ENCODE measurements at regions not wholly inside any gene's neighbourhood (a gene's known extent, or its start where the extent isn't known, plus 50 kb on each side); places are given as distances from the start of the nearest gene placed in this dataset.
"Not testable (repeated sequence)": the region's sequence is repeated elsewhere in the genome, so short reads cannot be mapped to it uniquely, and the experiment has no call there.

DNA sequence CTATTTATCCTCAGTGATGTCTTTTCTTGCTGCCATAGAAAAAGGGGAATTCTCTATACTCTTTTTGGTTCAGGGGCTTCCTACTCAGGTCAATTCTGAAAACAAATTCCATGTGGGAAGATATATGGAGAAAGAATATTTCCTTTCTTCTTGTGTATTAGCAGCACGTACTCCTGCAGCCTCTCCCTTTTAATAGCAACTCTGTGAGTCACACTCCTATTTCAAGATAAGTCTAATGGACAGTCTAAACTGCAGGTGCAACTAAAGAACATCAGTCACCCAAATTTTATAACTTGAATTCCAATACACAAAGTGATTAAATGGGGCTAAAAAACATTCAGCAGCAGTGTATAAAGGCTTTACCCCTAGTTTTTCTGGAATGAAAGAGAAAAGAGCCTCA is 942.2 kb downstream of the CNTNAP5 start:
- no peak for DNase-seq (ENCODE audit: low read depth, low spot score)
- no peak overlapping the region for H3K4me3 ChIP-seq (ENCODE audit: low read length)

GRCh38 chr2:124970030-124970429 is 944.9 kb downstream of the CNTNAP5 start:
- no peak overlapping the region for H3K4me3 ChIP-seq (ENCODE audit: low read length)
- DNase-seq (ENCODE audit: low read depth, low spot score), result no peak

- no peak for DNase-seq (ENCODE audit: low read depth, low spot score)
- H3K4me3 ChIP-seq (ENCODE audit: low read length), result no peak overlapping the region
Observed at GRCh38 chr2:124973396-124973795, 948.3 kb downstream of the CNTNAP5 start.

- DNase-seq (ENCODE audit: low read depth, low spot score), result no peak
- H3K4me3 ChIP-seq (ENCODE audit: low read length), result no peak overlapping the region
Observed at GRCh38 chr2:124975224-124975623, 950.1 kb downstream of the CNTNAP5 start.

- no peak for DNase-seq (ENCODE audit: low read depth, low spot score)
- no peak overlapping the region for H3K4me3 ChIP-seq (ENCODE audit: low read length)
Observed at GRCh38 chr2:124975648-124976047, 950.6 kb downstream of the CNTNAP5 start.

- no peak overlapping the region for H3K4me3 ChIP-seq (ENCODE audit: low read length)
- DNase-seq (ENCODE audit: low read depth, low spot score), result no peak
Observed at GRCh38 chr2:124978597-124978996, 953.5 kb downstream of the CNTNAP5 start.

DNA sequence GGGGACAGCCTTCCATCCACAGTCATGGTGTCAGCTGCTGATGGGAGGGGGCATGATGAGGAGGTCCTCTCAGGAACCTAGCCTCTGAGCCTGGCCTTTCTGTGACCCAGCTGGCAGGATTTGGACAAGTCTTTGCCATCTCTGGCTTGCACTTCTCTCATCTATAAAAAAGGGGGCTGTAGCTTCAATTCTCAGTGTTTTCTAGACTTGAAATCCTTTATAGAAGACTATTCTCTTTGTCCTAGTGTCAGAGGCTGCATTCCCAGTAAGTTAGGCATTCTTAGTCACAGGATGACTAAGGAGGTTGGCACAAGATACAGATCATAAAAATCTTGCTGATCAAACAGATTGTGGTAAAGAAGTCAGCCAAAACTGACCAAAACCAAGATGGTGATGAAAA is 958.5 kb downstream of the CNTNAP5 start:
- DNase-seq (ENCODE audit: low read depth, low spot score), result no peak
- H3K4me3 ChIP-seq (ENCODE audit: low read length), result no peak overlapping the region

- no peak overlapping the region for H3K4me3 ChIP-seq (ENCODE audit: low read length)
- no peak for DNase-seq (ENCODE audit: low read depth, low spot score)
Observed at GRCh38 chr2:124985270-124985669, 960.2 kb downstream of the CNTNAP5 start.

DNA sequence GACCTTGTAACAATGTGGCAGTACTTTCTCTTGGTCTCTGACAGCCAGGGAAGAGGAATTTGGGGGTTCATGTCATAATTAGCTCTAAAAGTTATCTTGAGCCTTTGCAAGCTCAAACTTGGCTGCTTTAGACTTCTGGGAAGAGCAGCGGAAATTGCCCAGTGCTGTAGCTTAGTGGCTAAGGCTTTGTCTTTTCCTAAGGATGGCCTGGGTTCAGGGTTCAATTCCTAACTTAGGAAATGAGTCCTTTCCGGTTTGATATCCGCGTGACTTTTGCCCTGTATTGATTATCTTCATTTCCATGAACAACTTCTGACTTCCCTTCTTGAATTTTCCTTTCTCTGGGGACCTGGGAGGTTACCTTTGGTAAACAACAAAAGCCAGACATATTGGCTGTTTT is 961.0 kb downstream of the CNTNAP5 start:
- DNase-seq (ENCODE audit: low read depth, low spot score), result no peak
- H3K4me3 ChIP-seq (ENCODE audit: low read length), result no peak overlapping the region

DNA sequence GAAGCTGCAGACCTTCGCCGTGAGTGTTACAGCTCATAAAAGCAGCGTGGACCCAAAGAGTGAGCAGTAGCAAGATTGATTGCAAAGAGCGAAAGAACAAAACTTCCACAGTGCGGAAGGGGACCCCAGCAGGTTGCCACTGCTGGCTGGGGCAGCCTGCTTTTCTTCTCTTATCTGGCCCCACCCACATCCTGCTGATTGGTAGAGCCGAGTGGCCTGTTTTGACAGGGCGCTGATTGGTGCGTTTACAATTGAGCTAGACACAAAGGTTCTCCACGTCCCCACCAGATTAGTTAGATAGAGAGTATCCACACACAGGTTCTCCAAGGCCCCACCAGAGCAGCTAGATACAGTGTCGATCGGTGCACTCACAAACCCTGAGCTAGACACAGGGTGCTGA is 961.8 kb downstream of the CNTNAP5 start:
- H3K4me3 ChIP-seq (ENCODE audit: low read length); DNase-seq (ENCODE audit: low read depth, low spot score): not testable (repeated sequence)

GRCh38 chr2:124987436-124987835 is 962.3 kb downstream of the CNTNAP5 start:
- H3K4me3 ChIP-seq (ENCODE audit: low read length); DNase-seq (ENCODE audit: low read depth, low spot score): not testable (repeated sequence)

GRCh38 chr2:124988111-124988510 is 963.0 kb downstream of the CNTNAP5 start:
- no peak for DNase-seq (ENCODE audit: low read depth, low spot score)
- H3K4me3 ChIP-seq (ENCODE audit: low read length), result no peak overlapping the region

DNA sequence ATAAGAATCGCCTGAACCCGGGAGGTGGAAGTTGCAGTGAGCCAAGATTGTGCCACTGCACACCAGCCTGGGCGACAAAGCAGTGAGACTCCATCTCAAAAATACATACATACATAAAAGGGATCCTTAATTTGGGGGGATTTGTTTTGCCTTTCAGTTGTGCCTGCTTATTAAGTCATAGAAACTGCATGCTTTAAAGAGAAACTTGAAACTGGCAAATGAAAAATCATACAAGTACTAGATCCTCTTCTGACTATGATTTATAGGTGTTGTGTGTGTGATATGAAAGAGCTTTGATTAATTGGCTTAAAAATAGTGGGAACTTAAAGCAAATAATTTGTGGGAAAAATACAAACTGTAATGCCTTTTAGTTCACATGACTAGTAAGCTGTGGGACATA is 963.7 kb downstream of the CNTNAP5 start:
- no peak for DNase-seq (ENCODE audit: low read depth, low spot score)
- no peak overlapping the region for H3K4me3 ChIP-seq (ENCODE audit: low read length)

DNA sequence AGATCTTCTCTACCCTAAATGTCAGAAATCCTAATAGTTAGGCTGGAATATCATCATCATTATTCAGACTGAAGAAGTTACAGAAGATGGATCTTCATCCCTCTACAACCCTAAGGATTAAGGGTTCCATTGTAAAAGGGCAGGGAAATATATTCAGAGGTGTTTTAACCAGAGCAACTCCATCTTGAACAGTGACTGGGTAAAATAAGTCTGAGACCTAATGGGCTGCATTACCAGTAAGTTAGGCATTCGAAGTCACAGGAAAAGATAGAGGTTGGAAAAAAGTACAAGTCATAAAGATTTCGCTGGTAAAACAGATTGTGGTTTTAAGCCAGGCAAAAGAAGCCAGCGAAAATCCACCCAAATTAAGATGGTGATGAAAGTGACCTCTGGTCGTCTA is 968.7 kb downstream of the CNTNAP5 start:
- no peak for DNase-seq (ENCODE audit: low read depth, low spot score)
- no peak overlapping the region for H3K4me3 ChIP-seq (ENCODE audit: low read length)

- H3K4me3 ChIP-seq (ENCODE audit: low read length), result no peak overlapping the region
- DNase-seq (ENCODE audit: low read depth, low spot score), result no peak
Observed at GRCh38 chr2:124995185-124995912, 970.3 kb downstream of the CNTNAP5 start.

GRCh38 chr2:124996406-124996805 is 971.3 kb downstream of the CNTNAP5 start:
- no peak overlapping the region for H3K4me3 ChIP-seq (ENCODE audit: low read length)
- no peak for DNase-seq (ENCODE audit: low read depth, low spot score)

DNA sequence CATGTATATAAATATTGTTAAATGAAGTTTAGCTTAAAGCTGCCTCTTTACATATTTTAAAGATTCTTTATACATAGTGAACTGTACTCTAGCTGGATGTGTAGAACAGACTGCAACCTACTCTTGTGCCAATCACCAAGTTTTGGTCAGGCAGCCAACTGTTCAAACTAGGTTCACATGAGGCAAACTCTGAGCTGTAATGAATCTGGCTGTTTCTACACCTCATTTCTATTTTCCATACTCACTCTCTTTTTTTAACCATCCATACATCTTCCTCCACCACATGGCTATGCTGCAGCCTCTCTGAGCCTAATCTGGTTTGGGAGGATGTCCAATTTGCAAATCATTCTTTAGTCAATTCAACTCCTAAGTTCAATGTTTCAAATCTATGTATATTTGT is 974.8 kb downstream of the CNTNAP5 start:
- H3K4me3 ChIP-seq (ENCODE audit: low read length), result no peak overlapping the region
- no peak for DNase-seq (ENCODE audit: low read depth, low spot score)

DNA sequence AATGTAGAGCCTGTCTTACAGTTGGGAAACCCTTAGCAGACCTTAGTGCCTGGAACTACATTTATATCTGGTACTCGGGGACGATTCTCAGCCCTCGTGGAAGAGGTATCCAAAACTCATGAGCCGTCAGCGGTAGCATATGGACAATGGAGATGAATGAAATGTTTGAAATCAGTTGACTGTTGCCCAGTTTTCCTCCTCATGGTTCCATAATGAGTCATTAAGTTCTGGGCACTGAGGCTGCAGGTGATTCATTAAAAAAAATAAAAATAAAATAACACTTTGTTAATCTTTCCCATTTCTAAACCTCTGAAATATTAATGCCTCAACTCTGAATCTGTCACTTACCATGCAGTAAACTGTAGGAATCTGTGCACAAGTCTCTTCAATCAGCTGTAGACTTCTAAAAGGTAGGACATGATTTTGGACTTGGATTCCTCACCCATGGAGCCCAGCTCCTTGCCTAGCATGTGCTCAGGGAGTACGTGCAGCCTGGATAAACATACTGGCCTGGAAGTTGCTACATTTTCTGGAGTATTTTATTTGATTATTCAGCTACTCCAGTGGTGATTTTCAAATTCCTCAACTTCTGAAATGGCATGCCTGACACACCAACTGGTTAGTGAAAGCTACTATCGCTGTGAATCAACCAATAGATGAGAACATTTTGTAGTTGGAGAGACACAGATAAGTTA is 979.2 kb downstream of the CNTNAP5 start:
- no peak for DNase-seq (ENCODE audit: low read depth, low spot score)

GRCh38 chr2:125006676-125007075 is 981.6 kb downstream of the CNTNAP5 start:
- H3K4me3 ChIP-seq (ENCODE audit: low read length), result no peak overlapping the region
- DNase-seq (ENCODE audit: low read depth, low spot score), result no peak

More for the DNA sequence above, 979.2 kb downstream of the CNTNAP5 start:
- H3K4me3 ChIP-seq (ENCODE audit: low read length), result no peak overlapping the region

GRCh38 chr2:125028721-125029120 is 1003.6 kb downstream of the CNTNAP5 start:
- not testable (repeated sequence) for DNase-seq (ENCODE audit: low read depth, low spot score)

GRCh38 chr2:125033871-125034270 is 1008.8 kb downstream of the CNTNAP5 start:
- H3K4me3 ChIP-seq (ENCODE audit: low read length), result no peak overlapping the region
- no peak for DNase-seq (ENCODE audit: low read depth, low spot score)

More at GRCh38 chr2:125028721-125029120, 1003.6 kb downstream of the CNTNAP5 start:
- H3K4me3 ChIP-seq (ENCODE audit: low read length), result not testable (repeated sequence)

All from Jurkat, Clone E6-1 (cell line).